SK-N-SH (cell line): ENCODE measurements at regions not wholly inside any gene's neighbourhood (a gene's known extent, or its start where the extent isn't known, plus 50 kb on each side); places are given as distances from the start of the nearest gene placed in this dataset.

ENCODE experiments used
- CTCF ChIA-PET: fragments of 300-600, 350-600 bp; formaldehyde crosslinking; extraction: SDS; loops from one replicate; lab custom pipeline; 2021; lab: Yijun Ruan, JAX
- POLR2A ChIA-PET: fragments of 350-600 bp; sonication (Branson Sonifier 250); formaldehyde crosslinking; extraction: SDS; loops from one replicate; lab custom pipeline; 2020; ENCODE audit warnings: antibody characterized with exemption, inconsistent platforms; lab: Yijun Ruan, JAX
- DNase-seq: peaks from one replicate; pipeline ENCODE4 v3.0.0; 2012
- H2AFZ ChIP-seq: fragments of 200-600 bp; sonication (generic); 2 replicates; pipeline ENCODE4 v1.8.1; 2016; ENCODE audit warnings: antibody characterized with exemption, mild to moderate bottlenecking, low read depth
- H3F3A ChIP-seq: fragments of 200-600 bp; sonication (generic); replicated peaks from 2 replicates; pipeline ENCODE3; 2016; ENCODE audit warnings: antibody characterized with exemption, mild to moderate bottlenecking; ENCODE audit not compliant: insufficient read depth
- H3K27ac ChIP-seq, 2 experiments: fragments of 200-500 bp in 1 of 2; fragments of 200-600 bp in 1 of 2; sonication (Bioruptor generic) in 1 of 2; sonication (generic), shearing (Covaris generic) in 1 of 2; 2 replicates each; pipeline versions ENCODE4 v1.5.1 to v1.6.1; 2014 to 2016; ENCODE audit warnings: low read depth in 2 of 2, inconsistent platforms in 1 of 2, low read length in 1 of 2, mild to moderate bottlenecking in 1 of 2, mixed read lengths in 1 of 2
- H3K27me3 ChIP-seq: fragments of 200-600 bp; sonication (generic), shearing (Covaris generic); 2 replicates; pipeline ENCODE4 v1.6.1; 2016; ENCODE audit warnings: mixed run types; ENCODE audit not compliant: insufficient read depth
- H3K36me3 ChIP-seq, 2 experiments: fragments of 200-500 bp in 1 of 2; fragments of 200-600 bp in 1 of 2; sonication (Bioruptor generic) in 1 of 2; sonication (generic) in 1 of 2; replicated peaks in 1 of 2; 2 replicates each; pipeline versions ENCODE3 to v1.5.1; 2014 to 2016; ENCODE audit warnings: low read length in 1 of 2, mild to moderate bottlenecking in 1 of 2; ENCODE audit not compliant: insufficient read depth in 2 of 2, control insufficient read depth in 1 of 2
- H3K4me1 ChIP-seq, 2 experiments: fragments of 200-500 bp in 1 of 2; fragments of 200-600 bp in 1 of 2; sonication (Bioruptor generic) in 1 of 2; sonication (generic), shearing (Covaris generic) in 1 of 2; 2 replicates each; pipeline versions ENCODE4 v1.5.1 to v1.6.1; 2014 to 2016; ENCODE audit warnings: low read depth in 1 of 2, low read length in 1 of 2, mixed run types in 1 of 2; ENCODE audit not compliant: insufficient read depth in 2 of 2, control insufficient read depth in 1 of 2
- H3K4me2 ChIP-seq: fragments of 200-600 bp; sonication (generic), shearing (Covaris generic); 2 replicates; pipeline ENCODE4 v1.6.1; 2017; ENCODE audit warnings: mixed run types
- H3K4me3 ChIP-seq, 2 experiments: fragments of 200-500 bp in 1 of 2; fragments of 200-600 bp in 1 of 2; sonication (Bioruptor generic) in 1 of 2; sonication (generic), shearing (Covaris generic) in 1 of 2; 2 replicates each; pipeline versions ENCODE4 v1.5.1 to v1.8.1; 2014 to 2016; ENCODE audit warnings: low read depth in 2 of 2, inconsistent platforms in 1 of 2, low read length in 1 of 2, mild to moderate bottlenecking in 1 of 2, mixed read lengths in 1 of 2, moderate library complexity in 1 of 2
- H3K79me2 ChIP-seq: fragments of 200-600 bp; sonication (generic); 2 replicates; pipeline ENCODE4 v1.8.1; 2017; ENCODE audit warnings: mild to moderate bottlenecking; ENCODE audit not compliant: insufficient read depth
- H3K9ac ChIP-seq: fragments of 200-600 bp; sonication (generic); 2 replicates; pipeline ENCODE4 v1.6.1; 2017; ENCODE audit warnings: mixed run types
- H3K9me2 ChIP-seq: fragments of 200-600 bp; sonication (generic); 2 replicates; pipeline ENCODE4 v1.6.1; 2017; ENCODE audit warnings: mixed run types
- H3K9me3 ChIP-seq: fragments of 200-600 bp; sonication (generic); 2 replicates; pipeline ENCODE4 v1.6.1; 2017; ENCODE audit warnings: mixed run types, mild to moderate bottlenecking, moderate library complexity
- H4K20me1 ChIP-seq: fragments of 200-600 bp; sonication (generic); 2 replicates; pipeline ENCODE4 v1.6.1; 2017; ENCODE audit warnings: mild to moderate bottlenecking, mixed run types; ENCODE audit not compliant: insufficient read depth
- EZH2phosphoT487 ChIP-seq: fragments of 200-600 bp; sonication (generic); IDR thresholded peaks from 2 replicates; pipeline ENCODE4 v1.6.1; 2017; ENCODE audit warnings: low read depth, mixed run types, mild to moderate bottlenecking, antibody characterized with exemption, moderate library complexity, borderline replicate concordance
- FOXJ3 ChIP-seq: sonication (generic); formaldehyde crosslinking; IDR thresholded peaks from 2 replicates; pipeline ENCODE4 v1.5.1; 2020; ENCODE audit warnings: mild to moderate bottlenecking, missing genetic modification reagents
- GABPA ChIP-seq: IDR thresholded peaks from 2 replicates; pipeline ENCODE4 v1.4.0; 2012; ENCODE audit warnings: low read depth, mild to moderate bottlenecking
- GATA2 ChIP-seq: sonication (generic); formaldehyde crosslinking; IDR thresholded peaks from 2 replicates; pipeline ENCODE4 v1.5.0; 2020; ENCODE audit warnings: mild to moderate bottlenecking, missing genetic modification reagents
- JUND ChIP-seq: IDR thresholded peaks from 2 replicates; pipeline ENCODE4 v1.4.0; 2012
- MEF2A ChIP-seq: IDR thresholded peaks from 2 replicates; pipeline ENCODE4 v1.4.0; 2012; ENCODE audit warnings: low read depth, borderline replicate concordance
- NFIC ChIP-seq: IDR thresholded peaks from 2 replicates; pipeline ENCODE4 v1.4.0; 2012; ENCODE audit warnings: borderline replicate concordance
- NRF1 ChIP-seq: IDR thresholded peaks from 2 replicates; pipeline ENCODE4 v1.6.1; 2012; ENCODE audit warnings: low read depth, mild to moderate bottlenecking, low read length
- POLR2AphosphoS5 ChIP-seq: IDR thresholded peaks from 2 replicates; pipeline ENCODE4 v1.6.1; 2012; ENCODE audit warnings: low read depth, low read length
- RCOR1 ChIP-seq: fragments of 150-350 bp; IDR thresholded peaks from 2 replicates; pipeline ENCODE4 v1.6.1; 2017; ENCODE audit warnings: antibody characterized with exemption, low read length
- RFX5 ChIP-seq: IDR thresholded peaks from 2 replicates; pipeline ENCODE4 v1.6.1; 2012; ENCODE audit warnings: mild to moderate bottlenecking, improper control_type of control experiment, low read length
- RXRA ChIP-seq: IDR thresholded peaks from 2 replicates; pipeline ENCODE4 v1.4.0; 2012; ENCODE audit warnings: low read depth, mild to moderate bottlenecking, borderline replicate concordance
- TEAD4 ChIP-seq: IDR thresholded peaks from 2 replicates; pipeline ENCODE4 v1.4.0; 2012; ENCODE audit warnings: mild to moderate bottlenecking, borderline replicate concordance; ENCODE audit not compliant: insufficient read depth
- YY1 ChIP-seq: IDR thresholded peaks from 2 replicates; pipeline ENCODE4 v1.4.0; 2012; ENCODE audit warnings: low read depth, mild to moderate bottlenecking
- WGBS: methylation state at CpG from one replicate; pipeline ENCODE4 v1.1.6; 2017; ENCODE audit warnings: low lambda C conversion rate; 5-methylcytosine and 5-hydroxymethylcytosine counted together
- TF ChIP-seq, protein P1 (sequence below): fragments of 150-350 bp; IDR thresholded peaks from 2 replicates; pipeline ENCODE4 v1.6.1; 2017; ENCODE audit warnings: antibody characterized with exemption, low read length, low read depth, borderline replicate concordance
- TF ChIP-seq, protein P2 (sequence below): IDR thresholded peaks from 2 replicates; pipeline ENCODE4 v1.4.0; 2012; ENCODE audit warnings: low read depth, borderline replicate concordance
- TF ChIP-seq, protein P3 (sequence below): fragments of 200-600 bp; sonication (generic); IDR thresholded peaks from 2 replicates; pipeline ENCODE4 v1.6.1; 2017; ENCODE audit warnings: antibody characterized with exemption, mild to moderate bottlenecking, moderate library complexity

DNA sequence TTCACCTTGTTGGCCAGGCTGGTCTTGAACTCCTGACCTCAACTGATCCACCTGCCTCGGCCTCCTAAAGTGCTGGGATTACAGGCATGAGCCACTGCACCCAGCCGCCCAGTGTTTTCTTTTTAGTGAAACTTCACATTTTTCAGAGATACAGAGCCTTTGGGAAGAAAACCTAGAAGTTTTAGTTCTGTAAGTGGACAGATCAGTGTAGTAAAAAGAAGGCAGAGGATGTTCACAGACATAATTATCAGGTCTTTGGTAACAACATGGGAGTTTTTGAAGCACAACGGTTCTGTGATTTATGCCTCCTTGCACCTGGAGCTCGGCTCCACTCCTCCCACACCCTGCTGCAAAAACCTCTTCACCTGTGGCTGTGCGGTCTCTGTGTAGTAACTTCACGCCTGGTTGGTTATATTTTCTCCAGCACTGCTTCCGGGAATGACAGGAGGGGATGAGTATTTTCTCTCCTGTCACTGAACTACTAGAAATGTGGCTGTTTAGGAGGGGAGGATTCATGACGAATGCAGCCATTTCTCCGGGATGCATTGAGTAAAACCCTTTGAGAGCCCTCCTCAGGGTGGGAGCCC lies 67.0 kb downstream of the ARF6 start:
- POLR2A ChIA-PET = no interaction called here

DNA sequence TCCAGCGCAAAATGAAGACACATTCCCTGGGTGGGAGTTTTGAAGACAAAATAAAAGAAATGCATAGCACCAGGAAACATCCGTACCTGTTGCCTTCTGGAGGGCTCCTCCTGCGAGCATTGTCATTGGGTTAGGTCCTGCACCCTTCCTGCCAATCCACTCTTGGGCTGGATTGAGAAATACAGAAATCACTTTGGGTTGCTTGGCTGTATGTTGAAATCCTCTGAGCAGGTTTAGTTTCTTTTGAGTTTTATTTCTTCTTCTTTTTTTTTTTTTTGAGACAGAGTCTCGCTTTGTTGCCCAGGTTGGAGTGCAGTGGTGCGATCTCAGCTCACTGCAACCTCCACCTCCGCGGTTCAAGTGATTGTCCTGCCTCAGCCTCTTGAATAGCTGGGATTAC lies 67.6 kb downstream of the ARF6 start:
- H3K4me2 ChIP-seq = no peak overlapping the region

More for the DNA sequence above, 67.0 kb downstream of the ARF6 start:
- H3K4me2 ChIP-seq = no peak overlapping the region
- no peak overlapping the region for H3K4me3 ChIP-seq
- WGBS = 89% methylated on average over 9 of the region's 9 CpGs
- H3K79me2 ChIP-seq = no peaks in the 10 kb centered on the region
- TF ChIP-seq GABPA (no peak), POLR2AphosphoS5 (no peak), RFX5 (no peak), RXRA (no peak)
- TF ChIP-seq, protein P1, sequence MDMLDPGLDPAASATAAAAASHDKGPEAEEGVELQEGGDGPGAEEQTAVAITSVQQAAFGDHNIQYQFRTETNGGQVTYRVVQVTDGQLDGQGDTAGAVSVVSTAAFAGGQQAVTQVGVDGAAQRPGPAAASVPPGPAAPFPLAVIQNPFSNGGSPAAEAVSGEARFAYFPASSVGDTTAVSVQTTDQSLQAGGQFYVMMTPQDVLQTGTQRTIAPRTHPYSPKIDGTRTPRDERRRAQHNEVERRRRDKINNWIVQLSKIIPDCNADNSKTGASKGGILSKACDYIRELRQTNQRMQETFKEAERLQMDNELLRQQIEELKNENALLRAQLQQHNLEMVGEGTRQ = no peak
- no peaks in the 10 kb centered on the region for H3K36me3 ChIP-seq
- no peaks in the 10 kb centered on the region for H3K9me3 ChIP-seq
- no peaks in the 10 kb centered on the region for H3K9me2 ChIP-seq
- no peaks in the 10 kb centered on the region for H3F3A ChIP-seq
- DNase-seq = no peak
- H3K4me1 ChIP-seq = peaks cover 0 to 5% of the 10 kb centered on the region in 2 experiments; a peak in 1 of 4 replicates
- no peak overlapping the region for H2AFZ ChIP-seq
- no peaks in the 10 kb centered on the region for H3K27me3 ChIP-seq
- no peak overlapping the region for H3K9ac ChIP-seq
- no peak overlapping the region for H3K27ac ChIP-seq
- CTCF ChIA-PET = no interaction called here
- H4K20me1 ChIP-seq = no peaks in the 10 kb centered on the region

More for the DNA sequence above, 67.6 kb downstream of the ARF6 start:
- Histone ChIP-seq H3K27me3 (no peaks in the 10 kb centered on the region), H2AFZ (no peak overlapping the region), H3K27ac (no peak overlapping the region), H3K36me3 (no peaks in the 10 kb centered on the region), H3F3A (no peaks in the 10 kb centered on the region), H3K79me2 (no peaks in the 10 kb centered on the region), H3K9ac (no peak overlapping the region), H3K9me3 (no peaks in the 10 kb centered on the region), H3K9me2 (no peaks in the 10 kb centered on the region), H4K20me1 (no peaks in the 10 kb centered on the region), H3K4me3 (no peak overlapping the region), H3K4me1 (no peaks in the 10 kb centered on the region)
- CTCF ChIA-PET = no interaction called here
- POLR2A ChIA-PET = no interaction called here
- WGBS = 82% methylated on average over 7 of the region's 7 CpGs
- TF ChIP-seq GATA2 (CRISPR knock-in tag) (no peak), EZH2phosphoT487 (no peak), FOXJ3 (CRISPR knock-in tag) (no peak), YY1 (no peak), RCOR1 (no peak), RXRA (no peak), NRF1 (no peak), MEF2A (no peak), NFIC (no peak), TEAD4 (no peak), JUND (no peak), GABPA (no peak)
- TF ChIP-seq, protein P2, sequence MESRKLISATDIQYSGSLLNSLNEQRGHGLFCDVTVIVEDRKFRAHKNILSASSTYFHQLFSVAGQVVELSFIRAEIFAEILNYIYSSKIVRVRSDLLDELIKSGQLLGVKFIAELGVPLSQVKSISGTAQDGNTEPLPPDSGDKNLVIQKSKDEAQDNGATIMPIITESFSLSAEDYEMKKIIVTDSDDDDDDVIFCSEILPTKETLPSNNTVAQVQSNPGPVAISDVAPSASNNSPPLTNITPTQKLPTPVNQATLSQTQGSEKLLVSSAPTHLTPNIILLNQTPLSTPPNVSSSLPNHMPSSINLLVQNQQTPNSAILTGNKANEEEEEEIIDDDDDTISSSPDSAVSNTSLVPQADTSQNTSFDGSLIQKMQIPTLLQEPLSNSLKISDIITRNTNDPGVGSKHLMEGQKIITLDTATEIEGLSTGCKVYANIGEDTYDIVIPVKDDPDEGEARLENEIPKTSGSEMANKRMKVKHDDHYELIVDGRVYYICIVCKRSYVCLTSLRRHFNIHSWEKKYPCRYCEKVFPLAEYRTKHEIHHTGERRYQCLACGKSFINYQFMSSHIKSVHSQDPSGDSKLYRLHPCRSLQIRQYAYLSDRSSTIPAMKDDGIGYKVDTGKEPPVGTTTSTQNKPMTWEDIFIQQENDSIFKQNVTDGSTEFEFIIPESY = no peak
- TF ChIP-seq, protein P3, sequence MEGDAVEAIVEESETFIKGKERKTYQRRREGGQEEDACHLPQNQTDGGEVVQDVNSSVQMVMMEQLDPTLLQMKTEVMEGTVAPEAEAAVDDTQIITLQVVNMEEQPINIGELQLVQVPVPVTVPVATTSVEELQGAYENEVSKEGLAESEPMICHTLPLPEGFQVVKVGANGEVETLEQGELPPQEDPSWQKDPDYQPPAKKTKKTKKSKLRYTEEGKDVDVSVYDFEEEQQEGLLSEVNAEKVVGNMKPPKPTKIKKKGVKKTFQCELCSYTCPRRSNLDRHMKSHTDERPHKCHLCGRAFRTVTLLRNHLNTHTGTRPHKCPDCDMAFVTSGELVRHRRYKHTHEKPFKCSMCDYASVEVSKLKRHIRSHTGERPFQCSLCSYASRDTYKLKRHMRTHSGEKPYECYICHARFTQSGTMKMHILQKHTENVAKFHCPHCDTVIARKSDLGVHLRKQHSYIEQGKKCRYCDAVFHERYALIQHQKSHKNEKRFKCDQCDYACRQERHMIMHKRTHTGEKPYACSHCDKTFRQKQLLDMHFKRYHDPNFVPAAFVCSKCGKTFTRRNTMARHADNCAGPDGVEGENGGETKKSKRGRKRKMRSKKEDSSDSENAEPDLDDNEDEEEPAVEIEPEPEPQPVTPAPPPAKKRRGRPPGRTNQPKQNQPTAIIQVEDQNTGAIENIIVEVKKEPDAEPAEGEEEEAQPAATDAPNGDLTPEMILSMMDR = no peak
- DNase-seq = no peak
